Calu3 (cell line): ENCODE measurements at regions not wholly inside any gene's neighbourhood (a gene's known extent, or its start where the extent isn't known, plus 50 kb on each side); places are given as distances from the start of the nearest gene placed in this dataset.

Experiments used
- BruUV-seq: library from RNA; stranded (reverse); fragments of 400-500 nt; replicated peaks from 2 replicates; lab custom pipeline; 2021; lab: Mats Ljungman, UMichigan
- CTCF ChIA-PET: fragments of 300-600 bp; sonication (Branson Sonifier 250); formaldehyde crosslinking; loops from one replicate; lab custom pipeline; 2022; ENCODE audit warnings: antibody characterized with exemption; lab: Charles Lee
- DNase-seq: peaks from one replicate; pipeline ENCODE4 v3.0.0; 2022
- H3K27ac Mint-ChIP-seq: one replicate; pipeline ENCODE4 v1.8.0; 2022; ENCODE audit warnings: mixed read lengths; ENCODE audit not compliant: unreplicated experiment
- H3K27me3 Mint-ChIP-seq: one replicate; pipeline ENCODE4 v1.8.0; 2022; ENCODE audit warnings: mixed read lengths; ENCODE audit not compliant: unreplicated experiment
- H3K36me3 Mint-ChIP-seq: one replicate; pipeline ENCODE4 v1.8.0; 2022; ENCODE audit warnings: mild to moderate bottlenecking, moderate library complexity, mixed read lengths; ENCODE audit not compliant: insufficient read depth, unreplicated experiment
- H3K4me1 Mint-ChIP-seq: one replicate; pipeline ENCODE4 v1.8.0; 2022; ENCODE audit warnings: mild to moderate bottlenecking, low read depth, mixed read lengths; ENCODE audit not compliant: unreplicated experiment
- H3K4me3 Mint-ChIP-seq: one replicate; pipeline ENCODE4 v1.8.0; 2022; ENCODE audit warnings: mild to moderate bottlenecking, low read depth, moderate library complexity, mixed read lengths; ENCODE audit not compliant: unreplicated experiment
- H3K9me3 Mint-ChIP-seq: one replicate; pipeline ENCODE4 v1.8.0; 2022; ENCODE audit warnings: low read depth, mixed read lengths; ENCODE audit not compliant: unreplicated experiment
- intact Hi-C: fragments of 100-400 bp; cut with micrococcal nuclease; formaldehyde crosslinking; loops from one replicate; pipeline ENCODE4 v1.10.0; 2022; ENCODE audit not compliant: unreplicated experiment
- TF ChIP-seq, protein P1 (sequence below): fragments of 200-600 bp; IDR thresholded peaks from one replicate; pipeline ENCODE4 v1.8.0; 2022; ENCODE audit warnings: antibody characterized with exemption; ENCODE audit not compliant: unreplicated experiment

DNA sequence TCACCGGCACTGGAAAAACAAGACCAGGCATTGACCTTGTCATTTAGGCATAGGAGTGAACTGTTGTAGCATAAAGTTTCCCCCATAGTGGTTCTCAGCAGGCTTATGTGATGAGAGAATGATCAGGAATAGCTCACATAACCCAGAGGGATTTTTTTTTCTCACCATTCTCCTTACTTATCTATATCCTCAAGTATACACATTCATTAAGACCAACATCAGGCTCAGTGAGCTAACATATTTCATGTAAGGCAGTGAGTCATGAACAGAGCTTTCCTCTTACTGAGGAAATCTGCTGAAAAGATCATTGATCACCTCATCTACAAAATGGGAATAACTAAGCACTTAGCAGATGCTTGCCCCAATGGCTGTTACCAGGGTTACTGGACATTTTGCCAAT, 396.6 kb upstream of the TMCO5A start:
- CTCF ChIA-PET = no interaction called here
- H3K36me3 Mint-ChIP-seq = no peaks in the 10 kb centered on the region

DNA sequence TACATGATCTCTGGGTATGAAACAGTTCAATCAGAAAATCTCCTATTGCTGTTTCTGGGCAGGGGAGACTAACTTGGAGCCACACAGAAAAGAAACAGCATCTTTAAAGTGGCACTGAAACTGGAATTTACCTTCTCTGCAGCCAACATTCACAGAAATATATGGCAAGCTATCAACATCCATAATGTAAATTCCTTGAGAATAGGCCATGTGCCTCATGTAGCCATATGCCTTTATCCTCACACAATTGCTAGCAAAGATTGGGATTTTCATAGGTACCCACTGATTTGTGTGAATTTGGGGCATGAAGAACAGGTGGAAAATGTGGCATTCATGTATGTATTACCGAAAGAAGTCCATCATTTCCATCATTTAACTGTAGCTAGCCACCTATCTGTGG, 386.3 kb upstream of the TMCO5A start:
- intact Hi-C loops = no loop called here
- Mint-ChIP-seq H3K36me3 (no peaks in the 10 kb centered on the region), H3K4me1 (no peaks in the 10 kb centered on the region), H3K27ac (no peak overlapping the region), H3K9me3 (no peaks in the 10 kb centered on the region), H3K4me3 (no peak overlapping the region), H3K27me3 (no peaks in the 10 kb centered on the region)
- no peak for DNase-seq
- TF ChIP-seq, protein P1, sequence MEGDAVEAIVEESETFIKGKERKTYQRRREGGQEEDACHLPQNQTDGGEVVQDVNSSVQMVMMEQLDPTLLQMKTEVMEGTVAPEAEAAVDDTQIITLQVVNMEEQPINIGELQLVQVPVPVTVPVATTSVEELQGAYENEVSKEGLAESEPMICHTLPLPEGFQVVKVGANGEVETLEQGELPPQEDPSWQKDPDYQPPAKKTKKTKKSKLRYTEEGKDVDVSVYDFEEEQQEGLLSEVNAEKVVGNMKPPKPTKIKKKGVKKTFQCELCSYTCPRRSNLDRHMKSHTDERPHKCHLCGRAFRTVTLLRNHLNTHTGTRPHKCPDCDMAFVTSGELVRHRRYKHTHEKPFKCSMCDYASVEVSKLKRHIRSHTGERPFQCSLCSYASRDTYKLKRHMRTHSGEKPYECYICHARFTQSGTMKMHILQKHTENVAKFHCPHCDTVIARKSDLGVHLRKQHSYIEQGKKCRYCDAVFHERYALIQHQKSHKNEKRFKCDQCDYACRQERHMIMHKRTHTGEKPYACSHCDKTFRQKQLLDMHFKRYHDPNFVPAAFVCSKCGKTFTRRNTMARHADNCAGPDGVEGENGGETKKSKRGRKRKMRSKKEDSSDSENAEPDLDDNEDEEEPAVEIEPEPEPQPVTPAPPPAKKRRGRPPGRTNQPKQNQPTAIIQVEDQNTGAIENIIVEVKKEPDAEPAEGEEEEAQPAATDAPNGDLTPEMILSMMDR = no peak
- CTCF ChIA-PET = no interaction called here
- BruUV-seq = no TSS peak

More for the DNA sequence above, 396.6 kb upstream of the TMCO5A start:
- no peak overlapping the region for H3K4me3 Mint-ChIP-seq
- peaks cover 3% of the 10 kb centered on the region for H3K9me3 Mint-ChIP-seq
- H3K4me1 Mint-ChIP-seq = no peaks in the 10 kb centered on the region
- intact Hi-C loops = no loop called here
- H3K27me3 Mint-ChIP-seq = no peaks in the 10 kb centered on the region
- TF ChIP-seq, protein P1 = no peak
- no peak for DNase-seq
- H3K27ac Mint-ChIP-seq = no peak overlapping the region
- BruUV-seq = no TSS peak

DNA sequence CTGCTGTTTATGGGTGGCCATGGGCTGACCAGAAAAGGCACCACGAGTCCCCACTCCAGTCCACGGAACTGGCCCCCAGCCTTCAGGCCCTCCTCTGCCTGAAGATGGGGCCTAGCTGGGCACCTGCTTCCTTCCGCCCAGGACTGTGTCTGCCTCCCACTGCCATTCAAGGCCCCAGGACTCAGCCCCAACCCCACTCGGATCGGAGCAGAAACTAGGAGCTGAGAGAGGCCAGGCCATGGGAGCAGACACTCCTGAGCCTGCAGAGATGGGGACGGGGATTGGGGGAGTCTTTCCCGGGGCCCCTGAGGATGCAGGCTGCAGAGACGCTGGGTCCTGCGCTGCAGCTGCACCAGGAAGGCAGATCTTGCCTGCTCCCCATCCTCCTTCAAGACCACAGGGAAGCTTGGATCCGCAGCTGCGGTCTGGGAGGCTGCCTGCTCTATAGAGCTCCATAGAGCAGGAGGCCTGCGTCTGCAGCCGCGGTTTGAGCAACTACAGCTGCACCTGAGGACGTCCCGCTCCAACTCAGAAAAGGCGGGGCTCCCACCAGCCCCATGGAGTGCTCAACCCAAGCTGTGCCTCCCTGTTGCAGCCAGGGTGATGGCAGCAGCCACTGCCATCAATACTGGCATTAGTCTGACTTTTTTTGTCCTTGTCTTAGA, 383.9 kb upstream of the TMCO5A start:
- no peak for DNase-seq
- BruUV-seq = no TSS peak
- intact Hi-C loops = no loop called here
- TF ChIP-seq, protein P1 = no peak
- Mint-ChIP-seq H3K27me3 (no peaks in the 10 kb centered on the region), H3K36me3 (peaks cover 6% of the 10 kb centered on the region), H3K4me1 (no peaks in the 10 kb centered on the region), H3K4me3 (no peak overlapping the region), H3K27ac (no peak overlapping the region), H3K9me3 (peaks cover 4% of the 10 kb centered on the region)
- CTCF ChIA-PET = interaction anchor here (0.6 kb wide), 1 partner anchor 19 kb away, joined by 8 read pairs; no protein-coding TSS in a partner anchor

DNA sequence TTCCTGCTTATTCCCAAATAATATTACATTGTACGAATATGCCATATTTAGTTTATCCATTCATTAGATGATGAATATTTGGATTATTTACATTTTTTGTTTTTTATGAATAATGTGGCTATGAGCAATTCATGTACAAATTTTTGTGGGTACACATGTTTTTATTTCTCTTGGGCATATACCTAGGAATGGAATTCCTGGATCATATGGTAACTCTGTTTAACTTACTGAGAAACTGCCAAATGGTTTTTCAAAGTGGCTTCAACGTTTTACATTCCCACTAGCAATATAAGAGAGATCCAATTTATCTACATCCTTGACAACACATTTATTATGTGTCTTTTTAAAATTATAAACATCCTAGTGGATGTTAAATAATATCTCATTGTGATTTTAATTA, 362.0 kb upstream of the TMCO5A start:
- CTCF ChIA-PET = no interaction called here
- TF ChIP-seq, protein P1 = no peak
- no peaks in the 10 kb centered on the region for H3K9me3 Mint-ChIP-seq
- no peaks in the 10 kb centered on the region for H3K27me3 Mint-ChIP-seq
- no peak overlapping the region for H3K27ac Mint-ChIP-seq
- DNase-seq = no peak
- intact Hi-C loops = no loop called here
- H3K4me1 Mint-ChIP-seq = no peaks in the 10 kb centered on the region
- BruUV-seq = no TSS peak
- H3K36me3 Mint-ChIP-seq = no peaks in the 10 kb centered on the region
- H3K4me3 Mint-ChIP-seq = no peak overlapping the region
